Calu3 (cell line): ENCODE measurements at regions not wholly inside any gene's neighbourhood (a gene's known extent, or its start where the extent isn't known, plus 50 kb on each side); places are given as distances from the start of the nearest gene placed in this dataset.

Source experiments
- BruUV-seq: library from RNA; stranded (reverse); fragments of 400-500 nt; replicated peaks from 2 replicates; lab custom pipeline; 2021; lab: Mats Ljungman, UMichigan
- CTCF ChIA-PET: fragments of 300-600 bp; sonication (Branson Sonifier 250); formaldehyde crosslinking; loops from one replicate; lab custom pipeline; 2022; ENCODE audit warnings: antibody characterized with exemption; lab: Charles Lee
- DNase-seq: peaks from one replicate; pipeline ENCODE4 v3.0.0; 2022
- H3K27ac Mint-ChIP-seq: one replicate; pipeline ENCODE4 v1.8.0; 2022; ENCODE audit warnings: mixed read lengths; ENCODE audit not compliant: unreplicated experiment
- H3K27me3 Mint-ChIP-seq: one replicate; pipeline ENCODE4 v1.8.0; 2022; ENCODE audit warnings: mixed read lengths; ENCODE audit not compliant: unreplicated experiment
- H3K36me3 Mint-ChIP-seq: one replicate; pipeline ENCODE4 v1.8.0; 2022; ENCODE audit warnings: mild to moderate bottlenecking, moderate library complexity, mixed read lengths; ENCODE audit not compliant: insufficient read depth, unreplicated experiment
- H3K4me1 Mint-ChIP-seq: one replicate; pipeline ENCODE4 v1.8.0; 2022; ENCODE audit warnings: mild to moderate bottlenecking, low read depth, mixed read lengths; ENCODE audit not compliant: unreplicated experiment
- H3K4me3 Mint-ChIP-seq: one replicate; pipeline ENCODE4 v1.8.0; 2022; ENCODE audit warnings: mild to moderate bottlenecking, low read depth, moderate library complexity, mixed read lengths; ENCODE audit not compliant: unreplicated experiment
- H3K9me3 Mint-ChIP-seq: one replicate; pipeline ENCODE4 v1.8.0; 2022; ENCODE audit warnings: low read depth, mixed read lengths; ENCODE audit not compliant: unreplicated experiment
- CTCF ChIP-seq: fragments of 200-600 bp; IDR thresholded peaks from one replicate; pipeline ENCODE4 v1.8.0; 2022; ENCODE audit warnings: antibody characterized with exemption; ENCODE audit not compliant: unreplicated experiment
- intact Hi-C: fragments of 100-400 bp; cut with micrococcal nuclease; formaldehyde crosslinking; loops from one replicate; pipeline ENCODE4 v1.10.0; 2022; ENCODE audit not compliant: unreplicated experiment

DNA sequence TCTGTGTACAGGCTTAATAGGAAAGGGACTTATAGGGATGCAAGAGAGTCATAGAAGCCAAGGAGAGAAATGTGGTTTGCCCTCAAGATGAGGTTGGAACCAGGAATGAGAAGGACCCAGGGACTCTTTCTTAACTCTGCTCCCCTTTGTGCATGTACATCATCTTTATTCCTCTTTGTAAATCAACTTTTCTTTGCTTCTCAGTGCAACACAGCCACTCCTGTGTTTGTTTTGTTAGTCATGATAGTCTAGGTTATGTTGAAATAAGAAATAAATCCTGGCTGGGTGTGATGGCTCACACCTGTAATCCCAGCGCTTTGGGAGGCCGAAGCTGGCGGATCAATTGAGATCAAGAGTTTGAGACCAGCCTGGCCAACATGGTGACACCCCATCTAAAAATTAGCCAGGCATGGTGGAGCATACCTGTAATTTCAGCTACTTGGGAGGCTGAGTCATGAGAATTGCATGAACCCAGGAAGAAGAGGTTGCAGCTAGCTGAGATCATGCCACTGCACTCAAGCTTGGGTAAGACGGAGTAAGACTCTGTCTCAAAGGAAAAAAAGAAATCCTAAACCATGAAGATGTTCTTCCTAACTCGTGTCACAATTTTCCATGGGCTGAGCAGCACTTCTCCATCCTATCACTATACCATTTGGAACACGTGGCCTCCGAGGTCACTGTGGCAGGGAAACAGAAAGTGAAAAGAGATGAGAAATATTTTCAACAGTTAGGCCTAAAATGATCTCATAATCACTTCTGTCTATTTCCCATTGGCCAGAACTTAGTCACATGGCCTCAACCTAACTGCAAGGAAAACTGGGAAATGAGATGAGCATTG, 73.0 kb upstream of the TMEM17 start:
- CTCF ChIA-PET, result interaction anchor here (0.8 to 1.7 kb wide), 3 partner anchors 9 to 75 kb away, joined by 5 to 10 read pairs (median 6); no protein-coding TSS in a partner anchor
- Mint-ChIP-seq H3K27me3 (no peaks in the 10 kb centered on the region), H3K4me1 (peaks cover 57% of the 10 kb centered on the region), H3K9me3 (peaks cover 3% of the 10 kb centered on the region), H3K36me3 (peaks cover 26% of the 10 kb centered on the region), H3K27ac (peak overlapping the region; percentile 100), H3K4me3 (peak overlapping the region; percentile 61)
- intact Hi-C loops, result loop anchor here (2.0 to 5.0 kb wide), 6 partner anchors 52 to 196 kb away; partner anchors contain the start of gene TMEM17
- peak; percentile 71 for DNase-seq
- BruUV-seq, result TSS peak; percentile 90
- TF ChIP-seq CTCF, result no peak

GRCh38 chr2:62577994-62578781, 72.2 kb upstream of the TMEM17 start:
- BruUV-seq, result no TSS peak
- DNase-seq, result peak; percentile 72
- no peak for TF ChIP-seq CTCF
- CTCF ChIA-PET, result interaction anchor here (0.8 to 1.7 kb wide), 5 partner anchors 8 to 127 kb away, joined by 5 to 10 read pairs (median 6); partner anchors contain the start of gene EHBP1
- Mint-ChIP-seq H3K27ac (peak overlapping the region; percentile 100), H3K27me3 (no peaks in the 10 kb centered on the region), H3K4me1 (peaks cover 62% of the 10 kb centered on the region), H3K36me3 (peaks cover 26% of the 10 kb centered on the region), H3K4me3 (peak overlapping the region; percentile 61), H3K9me3 (no peaks in the 10 kb centered on the region)
- intact Hi-C loops, result loop anchor here (2.0 to 5.0 kb wide), 6 partner anchors 51 to 197 kb away; partner anchors contain the start of gene TMEM17

DNA sequence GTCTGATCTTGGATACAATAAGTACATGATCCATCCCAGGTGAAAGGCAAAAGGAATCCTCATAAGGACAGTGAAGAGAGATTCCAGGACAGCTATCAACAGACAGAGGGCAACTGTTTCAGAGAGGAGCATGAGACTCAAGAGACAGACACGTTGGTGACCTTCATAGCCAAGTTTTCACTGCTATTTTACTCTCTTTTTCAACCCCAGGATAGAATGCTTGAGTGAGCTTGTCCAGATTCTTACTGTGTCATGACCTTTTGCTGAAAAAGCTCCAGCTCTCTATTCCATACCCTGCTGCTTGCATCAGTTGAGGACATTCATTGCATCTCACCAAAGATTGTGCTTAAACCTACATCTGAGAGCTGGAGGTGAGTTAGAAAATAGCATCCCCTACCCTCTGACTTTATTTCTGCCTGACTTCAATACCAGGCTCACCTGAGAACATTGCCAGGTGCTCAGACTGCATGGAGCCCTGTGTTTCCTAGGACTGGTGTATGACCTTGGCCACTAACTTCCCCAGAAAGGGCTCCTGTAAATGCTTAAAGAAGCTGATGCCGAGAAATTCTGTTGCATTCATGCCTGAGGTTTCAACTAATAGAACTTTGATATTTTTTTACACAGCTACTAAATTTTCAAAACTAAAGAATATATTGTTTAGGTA, 70.4 kb upstream of the TMEM17 start:
- BruUV-seq, result no TSS peak

More for the DNA sequence above, 70.4 kb upstream of the TMEM17 start:
- Mint-ChIP-seq H3K4me1 (peaks cover 62% of the 10 kb centered on the region), H3K9me3 (no peaks in the 10 kb centered on the region), H3K27me3 (no peaks in the 10 kb centered on the region), H3K27ac (peak overlapping the region; percentile 100), H3K4me3 (no peak overlapping the region), H3K36me3 (peaks cover 27% of the 10 kb centered on the region)
- TF ChIP-seq CTCF, result no peak
- intact Hi-C loops, result loop anchor here (5.0 kb wide), 3 partner anchors 49 to 146 kb away; partner anchors contain the start of gene TMEM17
- DNase-seq, result no peak
- CTCF ChIA-PET, result interaction anchor here (0.7 kb wide), 1 partner anchor 40 kb away, joined by 3 read pairs; no protein-coding TSS in a partner anchor
